ENCODE measurements at regions not wholly inside any gene's neighbourhood (a gene's known extent, or its start where the extent isn't known, plus 50 kb on each side); places are given as distances from the start of the nearest gene placed in this dataset.

DNA sequence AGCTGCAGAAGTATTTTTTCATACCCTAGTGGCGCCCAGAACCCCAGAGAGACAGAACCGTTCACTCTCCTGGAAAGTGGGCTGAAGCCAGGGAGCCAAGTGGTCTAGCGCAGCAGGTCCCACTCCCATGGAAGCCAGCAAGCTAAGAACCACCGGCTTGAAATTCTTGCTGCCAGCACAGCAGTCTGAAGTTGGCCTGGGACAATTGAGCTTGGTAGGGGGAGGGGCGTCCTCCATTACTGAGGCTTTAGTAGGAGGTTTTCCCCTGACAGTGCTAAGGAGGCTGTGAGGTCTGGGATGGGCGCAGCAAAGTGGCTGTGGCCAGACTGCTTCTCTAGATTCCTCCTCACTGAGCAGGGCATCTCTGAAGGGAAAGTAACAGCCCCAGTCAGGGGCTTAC lies 84.5 kb upstream of the ATXN3L start:
- DNase-seq (ENCODE audit: low read depth in 6 of 9, low spot score in 9 of 9): no peak
- 98% methylated on average over 6 of the region's 6 CpGs for WGBS
- Histone ChIP-seq H3K4me1 (ENCODE audit: control insufficient read depth in 2 of 2, insufficient read depth in 2 of 2, low read length in 2 of 2) (peaks cover 0 to 3% of the 10 kb centered on the region in 2 donors), H3K36me3 (ENCODE audit: control insufficient read depth in 2 of 2, insufficient read depth in 2 of 2, low read length in 1 of 2) (no peaks in the 10 kb centered on the region), H3K27me3 (ENCODE audit: control insufficient read depth in 2 of 2, insufficient read depth in 1 of 2, low read length in 1 of 2) (no peaks in the 10 kb centered on the region), H3K4me3 (ENCODE audit: low read length in 2 of 2) (no peak overlapping the region), H3K27ac (ENCODE audit: low read depth in 1 of 2, low read length in 1 of 2) (no peak overlapping the region), H3K9me3 (ENCODE audit: control insufficient read depth in 2 of 2, insufficient read depth in 1 of 2, low read length in 1 of 2) (no peaks in the 10 kb centered on the region)

DNA sequence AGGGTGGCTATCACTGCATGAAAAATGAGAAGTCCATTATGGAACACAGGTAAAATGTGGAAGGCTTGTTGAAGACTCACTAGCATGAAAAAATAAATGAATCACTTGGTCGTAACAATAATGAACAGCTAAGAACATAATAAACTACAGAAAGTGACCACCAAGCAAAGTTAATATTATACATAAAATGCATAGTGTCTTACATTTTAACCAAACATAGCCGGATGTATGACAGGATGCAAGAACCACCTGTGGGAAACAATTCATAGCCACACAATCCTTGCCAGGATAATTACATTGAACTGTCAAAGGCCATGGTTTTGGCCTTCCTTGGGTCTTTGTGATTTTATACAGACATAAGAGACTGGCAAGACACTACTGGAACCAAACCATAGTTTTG lies 81.9 kb upstream of the ATXN3L start:
- Histone ChIP-seq H3K27me3 (ENCODE audit: control insufficient read depth in 2 of 2, insufficient read depth in 1 of 2, low read length in 1 of 2) (no peaks in the 10 kb centered on the region), H3K4me1 (ENCODE audit: control insufficient read depth in 2 of 2, insufficient read depth in 2 of 2, low read length in 2 of 2) (peaks cover 0 to 3% of the 10 kb centered on the region in 2 donors), H3K27ac (ENCODE audit: low read depth in 1 of 2, low read length in 1 of 2) (no peak overlapping the region), H3K36me3 (ENCODE audit: control insufficient read depth in 2 of 2, insufficient read depth in 2 of 2, low read length in 1 of 2) (no peaks in the 10 kb centered on the region), H3K9me3 (ENCODE audit: control insufficient read depth in 2 of 2, insufficient read depth in 1 of 2, low read length in 1 of 2) (no peaks in the 10 kb centered on the region), H3K4me3 (ENCODE audit: low read length in 2 of 2) (no peak overlapping the region)
- WGBS: 71% methylated on average over 2 of the region's 2 CpGs
- no peak for DNase-seq (ENCODE audit: low read depth in 6 of 9, low spot score in 9 of 9)

DNA sequence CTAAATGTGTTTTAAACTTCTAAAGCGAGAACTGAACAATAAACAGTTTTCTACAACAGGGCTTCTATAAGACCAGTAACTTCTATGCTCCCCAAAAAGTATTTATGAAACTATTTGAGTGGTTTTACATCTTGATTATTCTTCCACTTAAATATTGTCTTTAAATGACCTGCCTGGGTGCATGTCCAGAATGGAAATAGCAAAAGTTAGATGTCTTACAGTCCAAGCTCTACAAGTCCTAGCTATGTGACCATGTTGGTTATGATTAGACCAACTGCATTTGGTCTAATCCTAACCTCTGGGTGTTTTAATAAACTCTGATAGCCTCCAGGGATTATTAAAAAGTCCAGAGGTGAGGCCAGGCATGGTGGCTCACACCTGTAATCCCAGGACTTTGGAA lies 79.0 kb upstream of the ATXN3L start:
- H3K36me3 ChIP-seq (ENCODE audit: control insufficient read depth in 2 of 2, insufficient read depth in 2 of 2, low read length in 1 of 2): no peaks in the 10 kb centered on the region
- DNase-seq (ENCODE audit: low read depth in 6 of 9, low spot score in 9 of 9): no peak
- no peak overlapping the region for H3K27ac ChIP-seq (ENCODE audit: low read depth in 1 of 2, low read length in 1 of 2)
- no peaks in the 10 kb centered on the region for H3K4me1 ChIP-seq (ENCODE audit: control insufficient read depth in 2 of 2, insufficient read depth in 2 of 2, low read length in 2 of 2)
- no peaks in the 10 kb centered on the region for H3K27me3 ChIP-seq (ENCODE audit: control insufficient read depth in 2 of 2, insufficient read depth in 1 of 2, low read length in 1 of 2)
- 93% methylated on average over 1 of the region's 1 CpG for WGBS
- no peaks in the 10 kb centered on the region for H3K9me3 ChIP-seq (ENCODE audit: control insufficient read depth in 2 of 2, insufficient read depth in 1 of 2, low read length in 1 of 2)
- H3K4me3 ChIP-seq (ENCODE audit: low read length in 2 of 2): no peak overlapping the region

DNA sequence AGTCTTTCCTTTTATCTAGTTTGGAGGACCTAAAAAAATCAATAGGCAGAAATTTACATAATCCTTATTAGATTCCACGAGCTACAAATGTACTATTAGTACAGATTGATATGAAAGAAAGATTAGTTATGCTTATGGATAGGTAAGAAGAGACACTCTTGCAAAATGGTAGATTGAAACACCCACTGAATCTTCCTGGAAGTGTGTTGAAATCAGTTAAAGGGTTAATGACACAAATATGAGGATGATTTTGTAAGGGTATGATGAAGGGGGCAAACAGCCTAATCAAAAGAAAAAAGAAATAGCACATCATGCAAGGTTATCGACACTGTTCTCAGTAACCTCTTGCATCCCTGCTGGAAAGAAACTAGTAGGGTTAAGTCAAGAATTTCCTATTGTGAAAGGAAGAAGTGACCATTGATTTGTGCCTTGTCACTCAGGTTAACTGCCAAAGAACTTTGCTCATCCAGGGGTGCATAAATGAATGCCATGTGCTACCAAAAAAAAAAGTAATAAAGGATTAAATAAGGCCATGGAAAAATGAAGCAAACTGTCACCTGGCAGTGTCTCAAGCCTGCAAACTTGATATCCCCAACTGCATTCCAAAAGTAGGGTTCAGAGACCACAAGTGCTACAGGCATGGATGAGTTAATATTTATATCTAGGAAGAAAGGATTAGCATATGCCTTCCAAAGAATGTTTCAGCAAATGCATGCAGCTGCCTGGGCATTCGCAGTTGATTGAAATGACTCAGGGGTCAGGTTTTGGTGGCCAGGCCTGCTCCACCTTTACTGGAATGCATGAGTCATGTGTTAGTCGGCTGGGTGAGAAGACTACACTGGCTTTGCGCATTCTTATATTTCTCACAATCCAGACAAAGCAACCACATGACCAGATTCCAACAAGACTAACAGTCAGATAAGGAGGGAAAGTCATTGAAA lies 78.3 kb upstream of the ATXN3L start:
- Histone ChIP-seq H3K27me3 (ENCODE audit: control insufficient read depth in 2 of 2, insufficient read depth in 1 of 2, low read length in 1 of 2) (no peaks in the 10 kb centered on the region), H3K36me3 (ENCODE audit: control insufficient read depth in 2 of 2, insufficient read depth in 2 of 2, low read length in 1 of 2) (no peaks in the 10 kb centered on the region), H3K4me1 (ENCODE audit: control insufficient read depth in 2 of 2, insufficient read depth in 2 of 2, low read length in 2 of 2) (no peaks in the 10 kb centered on the region), H3K9me3 (ENCODE audit: control insufficient read depth in 2 of 2, insufficient read depth in 1 of 2, low read length in 1 of 2) (no peaks in the 10 kb centered on the region), H3K27ac (ENCODE audit: low read depth in 1 of 2, low read length in 1 of 2) (no peak overlapping the region), H3K4me3 (ENCODE audit: low read length in 2 of 2) (no peak overlapping the region)
- DNase-seq (ENCODE audit: low read depth in 6 of 9, low spot score in 9 of 9): no peak
- 95% methylated on average over 5 of the region's 5 CpGs for WGBS

DNA sequence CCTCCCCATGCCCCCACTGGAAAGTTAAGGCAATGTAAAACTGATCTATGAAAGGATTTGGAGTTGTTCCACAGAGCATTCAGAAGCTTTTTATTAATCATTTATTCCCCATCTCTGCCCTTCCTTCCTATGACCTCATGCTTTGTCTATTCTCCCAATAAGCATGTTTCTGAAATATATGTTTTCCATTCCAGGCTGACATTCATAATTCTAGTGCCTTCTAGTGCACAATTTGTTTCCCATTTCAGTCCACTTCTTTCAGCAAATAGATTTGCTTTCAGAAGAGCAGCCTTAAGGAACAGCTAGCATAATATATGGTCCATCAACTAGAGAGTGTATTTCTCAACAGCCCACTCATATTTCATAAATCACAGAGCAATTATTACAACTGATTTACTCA lies 77.1 kb upstream of the ATXN3L start:
- Histone ChIP-seq H3K4me1 (ENCODE audit: control insufficient read depth in 2 of 2, insufficient read depth in 2 of 2, low read length in 2 of 2) (no peaks in the 10 kb centered on the region), H3K27me3 (ENCODE audit: control insufficient read depth in 2 of 2, insufficient read depth in 1 of 2, low read length in 1 of 2) (no peaks in the 10 kb centered on the region), H3K36me3 (ENCODE audit: control insufficient read depth in 2 of 2, insufficient read depth in 2 of 2, low read length in 1 of 2) (no peaks in the 10 kb centered on the region), H3K27ac (ENCODE audit: low read depth in 1 of 2, low read length in 1 of 2) (no peak overlapping the region), H3K9me3 (ENCODE audit: control insufficient read depth in 2 of 2, insufficient read depth in 1 of 2, low read length in 1 of 2) (no peaks in the 10 kb centered on the region), H3K4me3 (ENCODE audit: low read length in 2 of 2) (no peak overlapping the region)
- DNase-seq (ENCODE audit: low read depth in 6 of 9, low spot score in 9 of 9): no peak

DNA sequence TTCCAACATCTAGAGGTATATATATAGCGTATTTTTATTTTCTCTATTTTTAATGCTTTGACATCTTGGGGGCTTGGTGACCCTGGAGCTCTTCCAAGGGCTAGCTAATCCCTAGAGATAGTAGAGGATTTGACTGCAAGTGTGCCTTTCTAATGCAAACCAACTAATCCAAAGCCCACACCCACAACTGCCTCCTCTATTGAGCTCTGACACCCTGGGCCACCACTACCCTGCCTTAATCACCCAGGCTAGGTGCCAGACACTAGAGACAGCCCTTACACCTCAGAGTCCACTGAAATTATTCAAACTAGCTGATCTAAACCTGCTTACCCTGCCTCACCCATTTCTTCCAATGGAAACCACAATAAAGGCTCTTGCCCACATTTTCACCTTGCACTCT lies 69.6 kb upstream of the ATXN3L start:
- H3K4me1 ChIP-seq (ENCODE audit: control insufficient read depth in 2 of 2, insufficient read depth in 2 of 2, low read length in 2 of 2): peaks cover 0 to 2% of the 10 kb centered on the region in 2 donors
- no peaks in the 10 kb centered on the region for H3K9me3 ChIP-seq (ENCODE audit: control insufficient read depth in 2 of 2, insufficient read depth in 1 of 2, low read length in 1 of 2)
- H3K27ac ChIP-seq (ENCODE audit: low read depth in 1 of 2, low read length in 1 of 2): no peak overlapping the region
- no peak for DNase-seq (ENCODE audit: low read depth in 6 of 9, low spot score in 9 of 9)
- no peaks in the 10 kb centered on the region for H3K36me3 ChIP-seq (ENCODE audit: control insufficient read depth in 2 of 2, insufficient read depth in 2 of 2, low read length in 1 of 2)
- no peak overlapping the region for H3K4me3 ChIP-seq (ENCODE audit: low read length in 2 of 2)
- 98% methylated on average over 1 of the region's 1 CpG for WGBS
- no peaks in the 10 kb centered on the region for H3K27me3 ChIP-seq (ENCODE audit: control insufficient read depth in 2 of 2, insufficient read depth in 1 of 2, low read length in 1 of 2)

DNA sequence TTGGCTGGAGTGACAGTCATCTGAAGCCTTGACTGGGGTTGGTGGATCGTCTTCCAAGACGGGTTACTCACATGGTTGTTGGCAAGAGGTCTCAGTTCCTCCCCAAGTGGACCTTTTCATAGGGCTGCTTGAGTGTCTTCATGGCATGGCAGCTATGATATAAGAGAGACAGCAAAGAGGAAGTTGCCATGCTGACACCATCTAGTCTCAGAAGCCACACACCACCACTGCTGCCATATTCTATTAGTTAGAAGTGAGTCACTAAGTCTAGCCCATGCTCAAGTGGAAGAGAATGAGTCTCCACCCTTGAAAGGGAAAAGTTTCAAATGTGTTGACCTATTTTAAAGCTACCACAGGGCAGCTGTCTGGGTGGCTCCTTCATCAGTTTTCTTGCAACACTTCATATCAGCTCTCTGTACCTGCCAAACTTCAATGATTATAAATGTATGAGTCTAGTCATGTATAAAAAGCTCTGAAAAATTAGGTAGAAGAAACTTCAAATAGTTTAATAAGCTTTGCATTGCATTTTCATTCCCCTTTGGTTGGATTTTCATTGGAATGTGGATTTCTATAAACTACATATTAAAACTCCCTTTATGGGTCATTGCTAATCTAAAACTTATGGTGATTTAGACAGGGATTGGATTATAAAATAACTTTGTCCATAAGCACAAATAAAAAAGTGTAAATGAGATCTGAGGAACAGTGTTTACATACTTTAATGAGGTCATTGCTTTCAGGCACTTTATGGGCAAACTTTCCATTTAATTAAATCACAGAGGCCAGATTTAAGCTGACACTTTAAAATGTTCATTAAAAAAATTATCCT lies 68.0 kb upstream of the ATXN3L start:
- DNase-seq (ENCODE audit: low read depth in 6 of 9, low spot score in 9 of 9): no peak
- peaks cover 0 to 2% of the 10 kb centered on the region in 2 donors for H3K4me1 ChIP-seq (ENCODE audit: control insufficient read depth in 2 of 2, insufficient read depth in 2 of 2, low read length in 2 of 2)
- H3K27me3 ChIP-seq (ENCODE audit: control insufficient read depth in 2 of 2, insufficient read depth in 1 of 2, low read length in 1 of 2): no peaks in the 10 kb centered on the region
- H3K4me3 ChIP-seq (ENCODE audit: low read length in 2 of 2): no peak overlapping the region
- H3K27ac ChIP-seq (ENCODE audit: low read depth in 1 of 2, low read length in 1 of 2): no peak overlapping the region
- WGBS: 100% methylated on average over 2 of the region's 2 CpGs
- no peaks in the 10 kb centered on the region for H3K9me3 ChIP-seq (ENCODE audit: control insufficient read depth in 2 of 2, insufficient read depth in 1 of 2, low read length in 1 of 2)
- no peaks in the 10 kb centered on the region for H3K36me3 ChIP-seq (ENCODE audit: control insufficient read depth in 2 of 2, insufficient read depth in 2 of 2, low read length in 1 of 2)

DNA sequence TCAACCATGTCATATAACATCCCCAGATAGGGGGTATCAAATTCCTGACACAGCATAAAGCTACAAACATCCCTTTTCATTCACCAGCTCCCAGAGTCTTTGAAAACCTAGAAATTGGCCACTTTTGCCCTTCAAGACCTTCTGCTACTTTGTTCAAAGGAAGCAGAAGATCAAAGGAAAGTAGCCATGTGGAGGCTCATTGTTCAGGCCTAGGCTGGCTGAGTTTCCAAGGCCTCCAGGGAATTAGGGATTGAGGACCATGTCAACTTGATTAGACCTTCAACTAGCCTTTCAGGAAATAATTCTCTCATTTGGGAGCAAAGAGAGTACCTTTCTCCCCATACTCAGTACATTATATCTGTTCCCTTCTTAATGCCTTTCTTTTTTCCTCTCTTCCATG lies 66.8 kb upstream of the ATXN3L start:
- Histone ChIP-seq H3K9me3 (ENCODE audit: control insufficient read depth in 2 of 2, insufficient read depth in 1 of 2, low read length in 1 of 2) (no peaks in the 10 kb centered on the region), H3K4me3 (ENCODE audit: low read length in 2 of 2) (no peak overlapping the region), H3K27ac (ENCODE audit: low read depth in 1 of 2, low read length in 1 of 2) (no peak overlapping the region), H3K27me3 (ENCODE audit: control insufficient read depth in 2 of 2, insufficient read depth in 1 of 2, low read length in 1 of 2) (no peaks in the 10 kb centered on the region), H3K4me1 (ENCODE audit: control insufficient read depth in 2 of 2, insufficient read depth in 2 of 2, low read length in 2 of 2) (peaks cover 0 to 2% of the 10 kb centered on the region in 2 donors), H3K36me3 (ENCODE audit: control insufficient read depth in 2 of 2, insufficient read depth in 2 of 2, low read length in 1 of 2) (no peaks in the 10 kb centered on the region)
- DNase-seq (ENCODE audit: low read depth in 6 of 9, low spot score in 9 of 9): no peak

DNA sequence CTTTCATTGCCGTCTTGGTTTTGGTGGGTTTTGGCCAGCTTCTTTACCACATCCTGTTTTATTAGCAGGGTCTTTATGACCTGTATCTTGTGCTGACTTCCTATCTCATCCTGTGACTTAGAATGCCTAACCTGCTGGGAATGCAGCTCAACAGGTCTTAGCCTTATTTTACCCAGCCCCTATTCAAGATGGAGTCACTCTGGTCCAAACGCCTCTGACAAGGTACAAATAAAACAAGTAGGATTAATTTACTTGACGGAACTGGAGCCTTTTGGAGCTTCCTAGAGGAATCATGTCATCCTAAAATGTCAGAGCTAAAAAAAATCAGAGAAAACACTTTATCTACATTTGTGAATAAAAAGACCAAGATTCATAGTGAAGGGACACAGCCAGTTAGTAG lies 66.2 kb upstream of the ATXN3L start:
- WGBS: 82% methylated on average over 3 of the region's 3 CpGs
- H3K27me3 ChIP-seq (ENCODE audit: control insufficient read depth in 2 of 2, insufficient read depth in 1 of 2, low read length in 1 of 2): no peaks in the 10 kb centered on the region
- no peak overlapping the region for H3K4me3 ChIP-seq (ENCODE audit: low read length in 2 of 2)
- DNase-seq (ENCODE audit: low read depth in 6 of 9, low spot score in 9 of 9): no peak
- H3K27ac ChIP-seq (ENCODE audit: low read depth in 1 of 2, low read length in 1 of 2): no peak overlapping the region
- H3K4me1 ChIP-seq (ENCODE audit: control insufficient read depth in 2 of 2, insufficient read depth in 2 of 2, low read length in 2 of 2): peaks cover 0 to 2% of the 10 kb centered on the region in 2 donors
- no peaks in the 10 kb centered on the region for H3K9me3 ChIP-seq (ENCODE audit: control insufficient read depth in 2 of 2, insufficient read depth in 1 of 2, low read length in 1 of 2)
- no peaks in the 10 kb centered on the region for H3K36me3 ChIP-seq (ENCODE audit: control insufficient read depth in 2 of 2, insufficient read depth in 2 of 2, low read length in 1 of 2)
